ENCODE measurements at regions not wholly inside any gene's neighbourhood (a gene's known extent, or its start where the extent isn't known, plus 50 kb on each side); places are given as distances from the start of the nearest gene placed in this dataset.

- no peak for TF ChIP-seq CTCF (conservative IDR thresholded peaks at IDR 0.05)
- TF ChIP-seq EZH2 (IDR thresholded peaks at IDR 0.05; ENCODE audit: low read depth), result no peak
Measured at GRCh38 chr6:126787635-126788034, 330.8 kb upstream of the RSPO3 start.

All from PC-9 (cell line).